Kidney (tissue), 13 donors: ENCODE measurements at regions not wholly inside any gene's neighbourhood (a gene's known extent, or its start where the extent isn't known, plus 50 kb on each side); places are given as distances from the start of the nearest gene placed in this dataset.

Experiments
- DNase-seq, 5 donors: peaks; one replicate each; pipeline ENCODE4 v3.0.0-alpha.2; 2013 to 2020
- FAIRE-seq: peaks from 2 replicates; lab custom pipeline; 2012; peaks lifted over from hg19 to GRCh38; lab: Jason Lieb, UNC
- H3K27ac ChIP-seq, 2 donors: one replicate each; pipeline ENCODE4 v1.7.0; 2013; ENCODE audit warnings: low read depth in 2 of 2, low read length in 2 of 2, inconsistent platforms in 1 of 2
- H3K27me3 ChIP-seq: one replicate; pipeline ENCODE4 v1.7.1; 2013; ENCODE audit warnings: low read length, inconsistent platforms; ENCODE audit not compliant: control insufficient read depth, insufficient read depth
- H3K36me3 ChIP-seq, 3 donors: one replicate each; pipeline versions ENCODE4 v1.7.0 to v1.7.1; 2013; ENCODE audit warnings: low read length in 3 of 3, control low read depth in 1 of 3, inconsistent platforms in 1 of 3; ENCODE audit not compliant: insufficient read depth in 3 of 3, control insufficient read depth in 2 of 3
- H3K4me1 ChIP-seq, 3 donors: one replicate each; pipeline versions ENCODE4 v1.7.0 to v1.7.1; 2013; ENCODE audit warnings: low read length in 3 of 3, inconsistent platforms in 1 of 3, low read depth in 1 of 3; ENCODE audit not compliant: control insufficient read depth in 2 of 3, insufficient read depth in 2 of 3
- H3K4me3 ChIP-seq, 3 donors: one replicate each; pipeline versions ENCODE4 v1.7.0 to v1.8.1; 2013; ENCODE audit warnings: low read length in 3 of 3, control low read depth in 1 of 3, inconsistent platforms in 1 of 3
- H3K9ac ChIP-seq, 3 donors: one replicate each; pipeline versions ENCODE4 v1.7.0 to v1.7.1; 2013; ENCODE audit warnings: low read length in 3 of 3, control low read depth in 1 of 3, inconsistent platforms in 1 of 3
- H3K9me3 ChIP-seq, 3 donors: one replicate each; pipeline versions ENCODE4 v1.7.0 to v1.7.1; 2013; ENCODE audit warnings: low read length in 3 of 3, control low read depth in 1 of 3, inconsistent platforms in 1 of 3; ENCODE audit not compliant: control insufficient read depth in 2 of 3, insufficient read depth in 1 of 3
- CTCF ChIP-seq: IDR thresholded peaks from 3 replicates; pipeline ENCODE4 v1.5.1; 2012; ENCODE audit warnings: mild to moderate bottlenecking, moderate library complexity, borderline replicate concordance; ENCODE audit not compliant: insufficient read depth; ENCODE audit errors: extremely low read depth
- intact Hi-C: fragments of 100-400 bp; cut with DNase I; formaldehyde crosslinking; loops from one replicate; pipeline ENCODE4 v1.11.1; 2022
- donor health status: control.
- donor health status: control.
- donor health status: control.
- donor health status: control.
- donor health status: control.
- donor health status: DM: yes; HTN: yes; CAD: no.
- donor health status: Normal renal cell carcinoma (clear cell type).

GRCh38 chr4:1487106-1487505 lies 80.9 kb upstream of the NKX1-1 start:
- H3K9me3 ChIP-seq: peaks cover 0 to 18% (median 7%) of the 10 kb centered on the region in 3 donors
- intact Hi-C loops: no loop called here
- DNase-seq (peak in 2 of 5 donors; percentile 9 to 22), FAIRE-seq (no peak)
- H3K27ac ChIP-seq: no peak overlapping the region
- no peaks in the 10 kb centered on the region for H3K4me1 ChIP-seq
- no peaks in the 10 kb centered on the region for H3K27me3 ChIP-seq
- no peak overlapping the region for H3K9ac ChIP-seq
- no peak overlapping the region for H3K4me3 ChIP-seq
- no peaks in the 10 kb centered on the region for H3K36me3 ChIP-seq
- no peak for TF ChIP-seq CTCF

GRCh38 chr4:1485280-1485679 lies 79.0 kb upstream of the NKX1-1 start:
- Histone ChIP-seq H3K4me1 (no peaks in the 10 kb centered on the region), H3K27ac (no peak overlapping the region), H3K27me3 (no peaks in the 10 kb centered on the region), H3K4me3 (no peak overlapping the region), H3K36me3 (no peaks in the 10 kb centered on the region), H3K9me3 (peaks cover 0 to 26% (median 8%) of the 10 kb centered on the region in 3 donors), H3K9ac (no peak overlapping the region)
- no peak for FAIRE-seq
- no peak for TF ChIP-seq CTCF
- intact Hi-C loops: no loop called here
- DNase-seq: no peak

GRCh38 chr4:1480720-1481119 lies 74.5 kb upstream of the NKX1-1 start:
- FAIRE-seq: no peak
- TF ChIP-seq CTCF: no peak
- intact Hi-C loops: no loop called here
- no peak overlapping the region for H3K4me3 ChIP-seq
- no peak overlapping the region for H3K27ac ChIP-seq
- H3K9me3 ChIP-seq: peaks cover 0 to 20% (median 3%) of the 10 kb centered on the region in 3 donors
- no peaks in the 10 kb centered on the region for H3K4me1 ChIP-seq
- no peak overlapping the region for H3K9ac ChIP-seq
- H3K27me3 ChIP-seq: no peaks in the 10 kb centered on the region
- DNase-seq: peak in 2 of 5 donors; percentile 8 to 41
- no peaks in the 10 kb centered on the region for H3K36me3 ChIP-seq

- no peak overlapping the region for H3K9ac ChIP-seq
- TF ChIP-seq CTCF: no peak
- H3K4me1 ChIP-seq: no peaks in the 10 kb centered on the region
- no peaks in the 10 kb centered on the region for H3K36me3 ChIP-seq
- intact Hi-C loops: no loop called here
- DNase-seq (peak in 2 of 5 donors; percentile 7 to 34), FAIRE-seq (no peak)
- H3K27ac ChIP-seq: no peak overlapping the region
- H3K9me3 ChIP-seq: peaks cover 0 to 15% (median 2%) of the 10 kb centered on the region in 3 donors
- no peaks in the 10 kb centered on the region for H3K27me3 ChIP-seq
- no peak overlapping the region for H3K4me3 ChIP-seq
These were observed 73.2 kb upstream of the NKX1-1 start for GRCh38 chr4:1479454-1479853.
